ENCODE measurements at regions not wholly inside any gene's neighbourhood (a gene's known extent, or its start where the extent isn't known, plus 50 kb on each side); places are given as distances from the start of the nearest gene placed in this dataset.

GRCh38 chr2:7934476-7934875 is 747.4 kb upstream of the ID2 start:
- H3K4me3 ChIP-seq (ENCODE audit: low read depth, low read length), result no peak overlapping the region
- TF ChIP-seq, protein P1, sequence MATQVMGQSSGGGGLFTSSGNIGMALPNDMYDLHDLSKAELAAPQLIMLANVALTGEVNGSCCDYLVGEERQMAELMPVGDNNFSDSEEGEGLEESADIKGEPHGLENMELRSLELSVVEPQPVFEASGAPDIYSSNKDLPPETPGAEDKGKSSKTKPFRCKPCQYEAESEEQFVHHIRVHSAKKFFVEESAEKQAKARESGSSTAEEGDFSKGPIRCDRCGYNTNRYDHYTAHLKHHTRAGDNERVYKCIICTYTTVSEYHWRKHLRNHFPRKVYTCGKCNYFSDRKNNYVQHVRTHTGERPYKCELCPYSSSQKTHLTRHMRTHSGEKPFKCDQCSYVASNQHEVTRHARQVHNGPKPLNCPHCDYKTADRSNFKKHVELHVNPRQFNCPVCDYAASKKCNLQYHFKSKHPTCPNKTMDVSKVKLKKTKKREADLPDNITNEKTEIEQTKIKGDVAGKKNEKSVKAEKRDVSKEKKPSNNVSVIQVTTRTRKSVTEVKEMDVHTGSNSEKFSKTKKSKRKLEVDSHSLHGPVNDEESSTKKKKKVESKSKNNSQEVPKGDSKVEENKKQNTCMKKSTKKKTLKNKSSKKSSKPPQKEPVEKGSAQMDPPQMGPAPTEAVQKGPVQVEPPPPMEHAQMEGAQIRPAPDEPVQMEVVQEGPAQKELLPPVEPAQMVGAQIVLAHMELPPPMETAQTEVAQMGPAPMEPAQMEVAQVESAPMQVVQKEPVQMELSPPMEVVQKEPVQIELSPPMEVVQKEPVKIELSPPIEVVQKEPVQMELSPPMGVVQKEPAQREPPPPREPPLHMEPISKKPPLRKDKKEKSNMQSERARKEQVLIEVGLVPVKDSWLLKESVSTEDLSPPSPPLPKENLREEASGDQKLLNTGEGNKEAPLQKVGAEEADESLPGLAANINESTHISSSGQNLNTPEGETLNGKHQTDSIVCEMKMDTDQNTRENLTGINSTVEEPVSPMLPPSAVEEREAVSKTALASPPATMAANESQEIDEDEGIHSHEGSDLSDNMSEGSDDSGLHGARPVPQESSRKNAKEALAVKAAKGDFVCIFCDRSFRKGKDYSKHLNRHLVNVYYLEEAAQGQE (tag by site-specific recombination; IDR thresholded peaks at IDR 0.05), result no peak
- no peak for TF ChIP-seq ZNF23 (tag by site-specific recombination; IDR thresholded peaks at IDR 0.05; ENCODE audit: borderline replicate concordance)
- no peak for TF ChIP-seq ZNF350 (tag by site-specific recombination; IDR thresholded peaks at IDR 0.05)
- no peak for TF ChIP-seq ZNF654 (tag by site-specific recombination; IDR thresholded peaks at IDR 0.05; ENCODE audit: low read depth)
- TF ChIP-seq, protein P2, sequence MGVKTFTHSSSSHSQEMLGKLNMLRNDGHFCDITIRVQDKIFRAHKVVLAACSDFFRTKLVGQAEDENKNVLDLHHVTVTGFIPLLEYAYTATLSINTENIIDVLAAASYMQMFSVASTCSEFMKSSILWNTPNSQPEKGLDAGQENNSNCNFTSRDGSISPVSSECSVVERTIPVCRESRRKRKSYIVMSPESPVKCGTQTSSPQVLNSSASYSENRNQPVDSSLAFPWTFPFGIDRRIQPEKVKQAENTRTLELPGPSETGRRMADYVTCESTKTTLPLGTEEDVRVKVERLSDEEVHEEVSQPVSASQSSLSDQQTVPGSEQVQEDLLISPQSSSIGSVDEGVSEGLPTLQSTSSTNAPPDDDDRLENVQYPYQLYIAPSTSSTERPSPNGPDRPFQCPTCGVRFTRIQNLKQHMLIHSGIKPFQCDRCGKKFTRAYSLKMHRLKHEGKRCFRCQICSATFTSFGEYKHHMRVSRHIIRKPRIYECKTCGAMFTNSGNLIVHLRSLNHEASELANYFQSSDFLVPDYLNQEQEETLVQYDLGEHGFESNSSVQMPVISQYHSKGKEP (tag by site-specific recombination; IDR thresholded peaks at IDR 0.05), result no peak
- TF ChIP-seq, protein P3, sequence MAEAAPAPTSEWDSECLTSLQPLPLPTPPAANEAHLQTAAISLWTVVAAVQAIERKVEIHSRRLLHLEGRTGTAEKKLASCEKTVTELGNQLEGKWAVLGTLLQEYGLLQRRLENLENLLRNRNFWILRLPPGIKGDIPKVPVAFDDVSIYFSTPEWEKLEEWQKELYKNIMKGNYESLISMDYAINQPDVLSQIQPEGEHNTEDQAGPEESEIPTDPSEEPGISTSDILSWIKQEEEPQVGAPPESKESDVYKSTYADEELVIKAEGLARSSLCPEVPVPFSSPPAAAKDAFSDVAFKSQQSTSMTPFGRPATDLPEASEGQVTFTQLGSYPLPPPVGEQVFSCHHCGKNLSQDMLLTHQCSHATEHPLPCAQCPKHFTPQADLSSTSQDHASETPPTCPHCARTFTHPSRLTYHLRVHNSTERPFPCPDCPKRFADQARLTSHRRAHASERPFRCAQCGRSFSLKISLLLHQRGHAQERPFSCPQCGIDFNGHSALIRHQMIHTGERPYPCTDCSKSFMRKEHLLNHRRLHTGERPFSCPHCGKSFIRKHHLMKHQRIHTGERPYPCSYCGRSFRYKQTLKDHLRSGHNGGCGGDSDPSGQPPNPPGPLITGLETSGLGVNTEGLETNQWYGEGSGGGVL (tag by site-specific recombination; IDR thresholded peaks at IDR 0.05), result no peak
- no peak for TF ChIP-seq ZNF571 (tag by site-specific recombination; IDR thresholded peaks at IDR 0.05)
- no peak for TF ChIP-seq ZNF423 (tag by site-specific recombination; IDR thresholded peaks at IDR 0.05)
- TF ChIP-seq, protein P4, sequence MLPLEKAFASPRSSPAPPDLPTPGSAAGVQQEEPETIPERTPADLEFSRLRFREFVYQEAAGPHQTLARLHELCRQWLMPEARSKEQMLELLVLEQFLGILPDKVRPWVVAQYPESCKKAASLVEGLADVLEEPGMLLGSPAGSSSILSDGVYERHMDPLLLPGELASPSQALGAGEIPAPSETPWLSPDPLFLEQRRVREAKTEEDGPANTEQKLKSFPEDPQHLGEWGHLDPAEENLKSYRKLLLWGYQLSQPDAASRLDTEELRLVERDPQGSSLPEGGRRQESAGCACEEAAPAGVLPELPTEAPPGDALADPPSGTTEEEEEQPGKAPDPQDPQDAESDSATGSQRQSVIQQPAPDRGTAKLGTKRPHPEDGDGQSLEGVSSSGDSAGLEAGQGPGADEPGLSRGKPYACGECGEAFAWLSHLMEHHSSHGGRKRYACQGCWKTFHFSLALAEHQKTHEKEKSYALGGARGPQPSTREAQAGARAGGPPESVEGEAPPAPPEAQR (tag by site-specific recombination; IDR thresholded peaks at IDR 0.05), result no peak
- POLR2A ChIA-PET, result no interaction called here
- no peaks in the 10 kb centered on the region for H3K4me1 ChIP-seq (ENCODE audit: control insufficient read depth, insufficient read depth, low read length)
- CTCF ChIA-PET, result no interaction called here
- no peaks in the 10 kb centered on the region for H3K36me3 ChIP-seq (ENCODE audit: control insufficient read depth in 2 of 2, insufficient read depth in 1 of 2, low read length in 2 of 2)
- no peak overlapping the region for H3K27ac ChIP-seq (ENCODE audit: extremely low read depth, low read depth, low read length)
- no peaks in the 10 kb centered on the region for H3K9me3 ChIP-seq (ENCODE audit: control insufficient read depth, insufficient read depth, low read depth, low read length)

GRCh38 chr2:7937082-7937481 is 744.8 kb upstream of the ID2 start:
- Histone ChIP-seq H3K36me3 (ENCODE audit: control insufficient read depth in 2 of 2, insufficient read depth in 1 of 2, low read length in 2 of 2) (no peaks in the 10 kb centered on the region), H3K9me3 (ENCODE audit: control insufficient read depth, insufficient read depth, low read depth, low read length) (no peaks in the 10 kb centered on the region), H3K27ac (ENCODE audit: extremely low read depth, low read depth, low read length) (no peak overlapping the region), H3K4me1 (ENCODE audit: control insufficient read depth, insufficient read depth, low read length) (no peaks in the 10 kb centered on the region), H3K4me3 (ENCODE audit: low read depth, low read length) (no peak overlapping the region)
- ChIA-PET POLR2A (no interaction called here), CTCF (no interaction called here)
- TF ChIP-seq ZNF654 (tag by site-specific recombination; IDR thresholded peaks at IDR 0.05; ENCODE audit: low read depth) (no peak), KLF16 (tag by site-specific recombination; IDR thresholded peaks at IDR 0.05) (no peak), ZNF596 (tag by site-specific recombination; IDR thresholded peaks at IDR 0.05) (no peak), ZNF335 (tag by site-specific recombination; conservative IDR thresholded peaks at IDR 0.05) (no peak), ZNF518A (tag by site-specific recombination; conservative IDR thresholded peaks at IDR 0.05; ENCODE audit: low read depth) (no peak), ZNF133 (tag by site-specific recombination; IDR thresholded peaks at IDR 0.05) (no peak), ZNF266 (tag by site-specific recombination; IDR thresholded peaks at IDR 0.05; ENCODE audit: low read depth) (no peak), MYNN (tag by site-specific recombination; IDR thresholded peaks at IDR 0.05; ENCODE audit: borderline replicate concordance) (no peak), ZNF660 (tag by site-specific recombination; IDR thresholded peaks at IDR 0.05) (no peak), ZNF707 (tag by site-specific recombination; IDR thresholded peaks at IDR 0.05) (no peak), ZNF292 (tag by site-specific recombination; IDR thresholded peaks at IDR 0.05; ENCODE audit: borderline replicate concordance, low read depth) (no peak)
- TF ChIP-seq, protein P5, sequence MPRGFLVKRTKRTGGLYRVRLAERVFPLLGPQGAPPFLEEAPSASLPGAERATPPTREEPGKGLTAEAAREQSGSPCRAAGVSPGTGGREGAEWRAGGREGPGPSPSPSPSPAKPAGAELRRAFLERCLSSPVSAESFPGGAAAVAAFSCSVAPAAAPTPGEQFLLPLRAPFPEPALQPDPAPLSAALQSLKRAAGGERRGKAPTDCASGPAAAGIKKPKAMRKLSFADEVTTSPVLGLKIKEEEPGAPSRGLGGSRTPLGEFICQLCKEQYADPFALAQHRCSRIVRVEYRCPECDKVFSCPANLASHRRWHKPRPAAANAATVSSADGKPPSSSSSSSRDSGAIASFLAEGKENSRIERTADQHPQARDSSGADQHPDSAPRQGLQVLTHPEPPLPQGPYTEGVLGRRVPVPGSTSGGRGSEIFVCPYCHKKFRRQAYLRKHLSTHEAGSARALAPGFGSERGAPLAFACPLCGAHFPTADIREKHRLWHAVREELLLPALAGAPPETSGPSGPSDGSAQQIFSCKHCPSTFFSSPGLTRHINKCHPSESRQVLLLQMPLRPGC (tag by site-specific recombination; IDR thresholded peaks at IDR 0.05), result no peak
